ENCODE measurements at regions not wholly inside any gene's neighbourhood (a gene's known extent, or its start where the extent isn't known, plus 50 kb on each side); places are given as distances from the start of the nearest gene placed in this dataset.

DNA sequence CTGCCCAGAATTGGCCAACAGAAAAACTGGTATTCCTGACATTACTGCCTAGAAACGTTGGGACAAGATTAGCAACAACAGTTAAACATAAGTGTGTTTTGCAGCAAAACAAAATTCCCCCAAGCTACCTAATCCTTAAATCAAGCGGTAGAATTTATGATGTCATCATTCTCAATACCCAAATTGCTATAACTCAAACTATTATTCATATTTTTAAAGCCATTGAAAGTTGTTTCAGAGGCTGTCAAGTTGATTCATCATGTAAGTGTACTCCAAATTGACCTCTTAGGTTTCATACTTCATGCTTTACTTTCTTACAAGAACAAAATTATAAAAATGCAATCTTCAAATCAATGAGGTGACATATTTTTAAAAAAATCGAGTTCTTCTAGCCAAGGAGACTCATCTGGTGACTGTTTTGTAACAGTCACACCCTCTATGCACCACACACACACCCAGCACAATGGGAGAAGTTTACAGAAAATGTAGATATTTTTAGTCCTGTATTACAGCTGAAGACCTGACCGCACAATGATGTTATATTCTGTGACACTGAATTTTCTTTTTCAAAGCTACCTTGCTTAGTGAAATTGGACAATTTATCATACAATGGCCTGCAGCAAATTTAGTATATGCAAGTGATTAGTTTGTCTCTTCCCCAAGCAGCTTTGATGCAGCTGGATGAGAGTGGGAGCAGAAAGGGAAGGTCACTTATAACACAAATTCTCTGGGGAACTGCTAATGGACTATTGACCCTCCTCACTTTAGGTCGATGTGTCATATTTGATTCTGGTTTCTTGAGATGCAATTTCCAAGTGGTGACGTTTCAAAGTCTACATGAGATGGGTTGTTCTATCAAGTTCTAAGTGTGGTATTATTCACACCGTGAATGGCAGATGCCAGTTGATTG is 345.3 kb upstream of the OBI1 start:
- H4K20me1 ChIP-seq (ENCODE audit: insufficient read depth) = no peaks in the 10 kb centered on the region
- H3K79me2 ChIP-seq (ENCODE audit: insufficient read depth) = no peaks in the 10 kb centered on the region
- 13 to 18% methylated on average over 7 of the region's 7 CpGs for WGBS, 2 experiments (ENCODE audit: low coverage in 1 of 2, low lambda C conversion rate in 2 of 2, missing lambda C conversion rate in 2 of 2)
- no peak for DNase-seq
- in situ Hi-C loops (cut with MboI) = no loop called here
- H3K4me1 ChIP-seq (ENCODE audit: insufficient read depth) = no peaks in the 10 kb centered on the region
- H3K27ac ChIP-seq = no peak overlapping the region
- no peaks in the 10 kb centered on the region for H3K9me2 ChIP-seq (ENCODE audit: insufficient read depth)
- no peaks in the 10 kb centered on the region for H3K36me3 ChIP-seq (ENCODE audit: low read depth)
- no peak overlapping the region for H3K4me2 ChIP-seq (ENCODE audit: unreplicated experiment)
- H3K27me3 ChIP-seq (replicated peaks; ENCODE audit: insufficient read depth) = no peaks in the 10 kb centered on the region
- no peak for TF ChIP-seq EZH2 (IDR thresholded peaks at IDR 0.05; ENCODE audit: insufficient read depth, poor library complexity, severe bottlenecking)
- TF ChIP-seq EZH2phosphoT487 (IDR thresholded peaks at IDR 0.05; ENCODE audit: insufficient read depth, low read depth) = no peak
- no peak overlapping the region for H3K4me3 ChIP-seq
- H3K9ac ChIP-seq = no peak overlapping the region
- no peak overlapping the region for H2AFZ ChIP-seq
- H3F3A ChIP-seq (ENCODE audit: insufficient read depth) = no peaks in the 10 kb centered on the region
- H3K9me3 ChIP-seq (ENCODE audit: low read depth) = no peaks in the 10 kb centered on the region

DNA sequence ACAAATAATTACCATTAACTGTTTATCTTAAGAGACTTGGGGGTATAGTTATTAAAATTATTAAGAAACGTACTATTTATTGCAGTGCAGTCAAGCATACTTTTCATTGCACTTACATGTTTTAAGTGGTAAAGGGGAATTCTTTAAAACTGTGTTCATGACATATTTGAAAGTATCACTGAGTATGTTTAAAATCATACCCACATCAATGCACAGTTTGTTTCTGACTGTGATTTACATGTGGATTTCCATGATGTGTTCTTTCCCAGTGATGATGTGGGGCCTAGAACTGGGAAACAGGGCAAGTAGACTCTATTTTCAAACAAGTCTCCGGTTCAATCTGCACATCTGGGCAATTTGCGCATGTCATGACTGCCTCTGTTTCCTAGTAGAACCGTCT is 340.5 kb upstream of the OBI1 start:
- TF ChIP-seq EZH2phosphoT487 (IDR thresholded peaks at IDR 0.05; ENCODE audit: insufficient read depth, low read depth) (no peak), EZH2 (IDR thresholded peaks at IDR 0.05; ENCODE audit: insufficient read depth, poor library complexity, severe bottlenecking) (no peak)
- Histone ChIP-seq H3K27ac (no peak overlapping the region), H3K9ac (no peak overlapping the region), H4K20me1 (ENCODE audit: insufficient read depth) (no peaks in the 10 kb centered on the region), H3K36me3 (ENCODE audit: low read depth) (no peaks in the 10 kb centered on the region), H3K79me2 (ENCODE audit: insufficient read depth) (no peaks in the 10 kb centered on the region), H2AFZ (no peak overlapping the region), H3K27me3 (replicated peaks; ENCODE audit: insufficient read depth) (no peaks in the 10 kb centered on the region; the same call in 1 of the 2 replicates), H3K9me2 (ENCODE audit: insufficient read depth) (no peaks in the 10 kb centered on the region), H3K4me1 (ENCODE audit: insufficient read depth) (no peaks in the 10 kb centered on the region), H3K9me3 (ENCODE audit: low read depth) (no peaks in the 10 kb centered on the region), H3K4me2 (ENCODE audit: unreplicated experiment) (no peak overlapping the region), H3F3A (ENCODE audit: insufficient read depth) (no peaks in the 10 kb centered on the region), H3K4me3 (no peak overlapping the region)
- 43 to 45% methylated on average over 4 of the region's 4 CpGs for WGBS, 2 experiments (ENCODE audit: low coverage in 1 of 2, low lambda C conversion rate in 2 of 2, missing lambda C conversion rate in 2 of 2)
- no peak for DNase-seq
- in situ Hi-C loops (cut with MboI) = loop anchor here (25.0 kb wide), 1 partner anchor 1212 kb away; no protein-coding TSS in a partner anchor

DNA sequence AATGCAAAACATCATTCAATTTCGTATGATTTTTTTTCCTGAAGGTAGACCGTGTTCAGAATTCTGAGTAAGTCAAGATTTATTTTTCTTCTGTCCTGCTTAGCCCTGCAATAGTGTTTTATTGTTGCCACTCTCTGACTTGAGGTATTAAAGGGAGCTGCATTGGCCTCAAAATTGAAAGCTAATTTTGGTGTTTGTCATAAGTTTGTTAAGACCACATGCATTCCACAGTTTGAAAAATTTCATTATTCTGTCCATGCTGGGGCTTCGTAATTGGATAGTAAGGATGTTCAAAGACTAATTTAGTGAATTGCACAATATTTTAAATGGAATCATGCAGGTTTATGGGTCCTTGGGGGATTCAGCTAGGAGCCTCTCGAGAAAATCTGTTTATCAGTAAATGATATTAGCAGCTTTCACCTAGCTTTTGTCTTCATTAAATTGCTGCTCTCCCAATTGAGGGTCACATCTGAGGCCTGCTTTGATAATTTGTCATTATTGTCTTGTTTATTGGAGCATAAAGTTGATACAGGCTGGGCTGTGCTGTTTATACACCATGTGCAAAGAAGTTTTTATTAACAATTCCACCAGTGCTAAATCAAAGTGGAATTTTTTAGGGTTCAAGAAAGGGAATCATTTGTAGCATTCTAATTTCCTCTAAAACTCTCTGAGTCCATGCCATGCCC is 339.8 kb upstream of the OBI1 start:
- Histone ChIP-seq H3F3A (ENCODE audit: insufficient read depth) (no peaks in the 10 kb centered on the region), H2AFZ (no peak overlapping the region), H4K20me1 (ENCODE audit: insufficient read depth) (no peaks in the 10 kb centered on the region), H3K27ac (no peak overlapping the region), H3K4me2 (ENCODE audit: unreplicated experiment) (no peak overlapping the region), H3K27me3 (replicated peaks; ENCODE audit: insufficient read depth) (no peaks in the 10 kb centered on the region; the same call in 1 of the 2 replicates), H3K9ac (no peak overlapping the region), H3K9me2 (ENCODE audit: insufficient read depth) (no peaks in the 10 kb centered on the region), H3K4me3 (no peak overlapping the region), H3K79me2 (ENCODE audit: insufficient read depth) (no peaks in the 10 kb centered on the region), H3K4me1 (ENCODE audit: insufficient read depth) (no peaks in the 10 kb centered on the region), H3K36me3 (ENCODE audit: low read depth) (no peaks in the 10 kb centered on the region), H3K9me3 (ENCODE audit: low read depth) (no peaks in the 10 kb centered on the region)
- TF ChIP-seq EZH2 (IDR thresholded peaks at IDR 0.05; ENCODE audit: insufficient read depth, poor library complexity, severe bottlenecking) (no peak), EZH2phosphoT487 (IDR thresholded peaks at IDR 0.05; ENCODE audit: insufficient read depth, low read depth) (no peak)
- DNase-seq = no peak
- in situ Hi-C loops (cut with MboI) = loop anchor here (25.0 kb wide), 1 partner anchor 1211 kb away; no protein-coding TSS in a partner anchor
- 20 to 21% methylated on average over 4 of the region's 4 CpGs for WGBS, 2 experiments (ENCODE audit: low coverage in 1 of 2, low lambda C conversion rate in 2 of 2, missing lambda C conversion rate in 2 of 2)

DNA sequence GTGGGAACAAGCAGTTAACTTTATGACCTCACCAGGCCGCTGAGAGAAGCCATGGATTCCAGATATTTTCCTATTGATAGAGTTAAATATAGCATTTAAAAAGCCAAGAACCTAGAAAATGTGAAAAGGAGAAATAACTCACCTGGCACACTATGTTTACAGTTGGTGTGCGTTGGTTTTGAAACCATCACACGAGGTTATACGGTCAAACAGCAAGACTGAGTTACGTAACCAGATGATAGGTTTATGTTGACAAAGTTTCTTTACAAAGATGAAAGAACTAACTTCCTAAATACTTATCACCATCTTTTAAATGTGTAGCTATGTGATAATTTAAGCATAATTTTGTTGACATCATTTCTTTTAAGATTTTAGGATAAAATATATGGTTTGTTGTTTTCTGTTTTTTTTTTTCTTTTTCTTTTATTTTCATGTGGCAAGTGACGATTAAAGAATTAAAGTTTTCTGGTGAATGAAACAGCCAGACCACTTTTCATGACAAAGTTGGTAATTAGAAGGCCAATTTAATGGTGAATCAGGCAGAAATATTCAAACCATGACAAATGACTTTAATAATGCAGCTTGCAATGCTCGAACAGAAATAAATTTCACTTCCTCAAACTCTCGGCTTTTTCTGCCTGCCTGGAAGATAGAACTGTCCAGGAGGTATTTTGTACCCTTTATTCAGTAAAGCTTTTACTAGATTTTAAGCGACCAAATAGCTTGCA is 339.1 kb upstream of the OBI1 start:
- TF ChIP-seq EZH2 (IDR thresholded peaks at IDR 0.05; ENCODE audit: insufficient read depth, poor library complexity, severe bottlenecking) (no peak), EZH2phosphoT487 (IDR thresholded peaks at IDR 0.05; ENCODE audit: insufficient read depth, low read depth) (no peak)
- no peak overlapping the region for H3K4me3 ChIP-seq
- H3K79me2 ChIP-seq (ENCODE audit: insufficient read depth) = no peaks in the 10 kb centered on the region
- no peak for DNase-seq
- H3K4me2 ChIP-seq (ENCODE audit: unreplicated experiment) = no peak overlapping the region
- in situ Hi-C loops (cut with MboI) = loop anchor here (25.0 kb wide), 1 partner anchor 1211 kb away; no protein-coding TSS in a partner anchor
- no peaks in the 10 kb centered on the region for H3K36me3 ChIP-seq (ENCODE audit: low read depth)
- H4K20me1 ChIP-seq (ENCODE audit: insufficient read depth) = no peaks in the 10 kb centered on the region
- H3K9ac ChIP-seq = no peak overlapping the region
- H3K4me1 ChIP-seq (ENCODE audit: insufficient read depth) = no peaks in the 10 kb centered on the region
- H3K27ac ChIP-seq = no peak overlapping the region
- 31% methylated on average over 9 of the region's 9 CpGs for WGBS, 2 experiments (ENCODE audit: low coverage in 1 of 2, low lambda C conversion rate in 2 of 2, missing lambda C conversion rate in 2 of 2)
- H3F3A ChIP-seq (ENCODE audit: insufficient read depth) = no peaks in the 10 kb centered on the region
- H3K9me3 ChIP-seq (ENCODE audit: low read depth) = no peaks in the 10 kb centered on the region
- no peaks in the 10 kb centered on the region; the same call in 1 of the 2 replicates for H3K27me3 ChIP-seq (replicated peaks; ENCODE audit: insufficient read depth)
- no peak overlapping the region for H2AFZ ChIP-seq
- H3K9me2 ChIP-seq (ENCODE audit: insufficient read depth) = no peaks in the 10 kb centered on the region
